ENCODE measurements at regions not wholly inside any gene's neighbourhood (a gene's known extent, or its start where the extent isn't known, plus 50 kb on each side); places are given as distances from the start of the nearest gene placed in this dataset.

DNA sequence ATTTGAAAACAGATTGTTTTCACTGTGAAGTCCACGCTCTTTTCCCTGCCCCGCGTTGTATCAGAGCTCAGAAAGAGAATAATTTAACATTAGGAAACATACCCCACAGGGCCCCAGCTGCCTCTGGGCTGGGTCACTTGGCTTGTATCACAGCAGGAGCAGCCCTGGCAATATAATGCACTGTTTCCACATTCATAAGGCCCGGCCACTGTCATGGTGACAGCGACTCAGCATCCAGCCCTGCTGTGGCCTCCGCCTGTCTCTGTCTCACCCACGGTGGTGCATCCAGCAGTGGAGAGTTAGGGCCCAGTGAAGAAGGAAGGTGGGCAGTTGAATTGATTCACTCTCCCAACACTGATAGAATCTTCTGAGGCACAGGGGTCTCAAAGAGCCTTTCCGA lies 188.9 kb downstream of the NSG2 start:
- TF ChIP-seq, protein P1, sequence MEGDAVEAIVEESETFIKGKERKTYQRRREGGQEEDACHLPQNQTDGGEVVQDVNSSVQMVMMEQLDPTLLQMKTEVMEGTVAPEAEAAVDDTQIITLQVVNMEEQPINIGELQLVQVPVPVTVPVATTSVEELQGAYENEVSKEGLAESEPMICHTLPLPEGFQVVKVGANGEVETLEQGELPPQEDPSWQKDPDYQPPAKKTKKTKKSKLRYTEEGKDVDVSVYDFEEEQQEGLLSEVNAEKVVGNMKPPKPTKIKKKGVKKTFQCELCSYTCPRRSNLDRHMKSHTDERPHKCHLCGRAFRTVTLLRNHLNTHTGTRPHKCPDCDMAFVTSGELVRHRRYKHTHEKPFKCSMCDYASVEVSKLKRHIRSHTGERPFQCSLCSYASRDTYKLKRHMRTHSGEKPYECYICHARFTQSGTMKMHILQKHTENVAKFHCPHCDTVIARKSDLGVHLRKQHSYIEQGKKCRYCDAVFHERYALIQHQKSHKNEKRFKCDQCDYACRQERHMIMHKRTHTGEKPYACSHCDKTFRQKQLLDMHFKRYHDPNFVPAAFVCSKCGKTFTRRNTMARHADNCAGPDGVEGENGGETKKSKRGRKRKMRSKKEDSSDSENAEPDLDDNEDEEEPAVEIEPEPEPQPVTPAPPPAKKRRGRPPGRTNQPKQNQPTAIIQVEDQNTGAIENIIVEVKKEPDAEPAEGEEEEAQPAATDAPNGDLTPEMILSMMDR (IDR thresholded peaks at IDR 0.05; ENCODE audit: extremely low read depth in 1 of 2, insufficient read depth in 1 of 2, low read depth in 1 of 2, low read length in 2 of 2): no peak
- TF ChIP-seq POLR2AphosphoS5 (IDR thresholded peaks at IDR 0.05; ENCODE audit: insufficient read depth, low read depth, low read length) (no peak), JUN (IDR thresholded peaks at IDR 0.05; ENCODE audit: borderline replicate concordance, insufficient read depth, insufficient read length, low read depth) (no peak)
- TF ChIP-seq, protein P2, sequence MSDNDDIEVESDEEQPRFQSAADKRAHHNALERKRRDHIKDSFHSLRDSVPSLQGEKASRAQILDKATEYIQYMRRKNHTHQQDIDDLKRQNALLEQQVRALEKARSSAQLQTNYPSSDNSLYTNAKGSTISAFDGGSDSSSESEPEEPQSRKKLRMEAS (IDR thresholded peaks at IDR 0.05; ENCODE audit: insufficient read depth, insufficient read length): no peak
